ENCODE measurements at regions not wholly inside any gene's neighbourhood (a gene's known extent, or its start where the extent isn't known, plus 50 kb on each side); places are given as distances from the start of the nearest gene placed in this dataset.

GRCh38 chr10:113458944-113459343 is 93.9 kb upstream of the HABP2 start:
- Mint-ChIP-seq H3K27me3 (ENCODE audit: insufficient read depth) (peaks cover 13% of the 10 kb centered on the region), H3K4me3 (no peak overlapping the region), H3K4me1 (peaks cover 20% of the 10 kb centered on the region), H3K36me3 (ENCODE audit: low read depth) (no peaks in the 10 kb centered on the region), H3K9me3 (peaks cover 8% of the 10 kb centered on the region), H3K27ac (no peak overlapping the region)
- H3K9me3 ChIP-seq (ENCODE audit: control insufficient read depth, low read length) = peaks cover 13% of the 10 kb centered on the region
- no peaks in the 10 kb centered on the region for H3K36me3 ChIP-seq (ENCODE audit: control insufficient read depth, insufficient read depth, low read length)
- peaks cover 6% of the 10 kb centered on the region for H3K4me1 ChIP-seq (ENCODE audit: control insufficient read depth, insufficient read depth, low read length)
- H3K4me3 ChIP-seq (ENCODE audit: low read length) = no peak overlapping the region
- no peaks in the 10 kb centered on the region for H3K27me3 ChIP-seq (ENCODE audit: control insufficient read depth, insufficient read depth, low read length, poor library complexity, severe bottlenecking)
- DNase-seq = no peak
- WGBS, 2 experiments (ENCODE audit: insufficient coverage in 1 of 2, insufficient read length in 1 of 2) = 89% methylated on average over 4 to 5 of the region's 5 CpGs
- no peak overlapping the region for H3K9ac ChIP-seq (ENCODE audit: extremely low read depth, low read length, poor library complexity, severe bottlenecking)
- no peak overlapping the region for H3K27ac ChIP-seq (ENCODE audit: low read depth, low read length)
- TF ChIP-seq CTCF (conservative IDR thresholded peaks at IDR 0.05) = no peak

- Mint-ChIP-seq H3K4me3 (no peak overlapping the region), H3K27me3 (ENCODE audit: insufficient read depth) (peaks cover 13% of the 10 kb centered on the region), H3K4me1 (peaks cover 20% of the 10 kb centered on the region), H3K27ac (no peak overlapping the region), H3K9me3 (peaks cover 8% of the 10 kb centered on the region), H3K36me3 (ENCODE audit: low read depth) (no peaks in the 10 kb centered on the region)
- peaks cover 13% of the 10 kb centered on the region for H3K9me3 ChIP-seq (ENCODE audit: control insufficient read depth, low read length)
- no peak overlapping the region for H3K9ac ChIP-seq (ENCODE audit: extremely low read depth, low read length, poor library complexity, severe bottlenecking)
- 72 to 79% methylated on average over 6 to 8 of the region's 8 CpGs for WGBS, 2 experiments (ENCODE audit: insufficient coverage in 1 of 2, insufficient read length in 1 of 2)
- no peak overlapping the region for H3K4me3 ChIP-seq (ENCODE audit: low read length)
- TF ChIP-seq CTCF (conservative IDR thresholded peaks at IDR 0.05) = peak; percentile 53
- peaks cover 4% of the 10 kb centered on the region for H3K4me1 ChIP-seq (ENCODE audit: control insufficient read depth, insufficient read depth, low read length)
- no peaks in the 10 kb centered on the region for H3K27me3 ChIP-seq (ENCODE audit: control insufficient read depth, insufficient read depth, low read length, poor library complexity, severe bottlenecking)
- no peak overlapping the region for H3K27ac ChIP-seq (ENCODE audit: low read depth, low read length)
- no peak for DNase-seq
- no peaks in the 10 kb centered on the region for H3K36me3 ChIP-seq (ENCODE audit: control insufficient read depth, insufficient read depth, low read length)
Observed at GRCh38 chr10:113459626-113460280, 93.1 kb upstream of the HABP2 start.

- Histone ChIP-seq H3K4me1 (ENCODE audit: control insufficient read depth, insufficient read depth, low read length) (peaks cover 3% of the 10 kb centered on the region), H3K36me3 (ENCODE audit: control insufficient read depth, insufficient read depth, low read length) (no peaks in the 10 kb centered on the region), H3K27me3 (ENCODE audit: control insufficient read depth, insufficient read depth, low read length, poor library complexity, severe bottlenecking) (no peaks in the 10 kb centered on the region), H3K9me3 (ENCODE audit: control insufficient read depth, low read length) (peaks cover 2% of the 10 kb centered on the region), H3K27ac (ENCODE audit: low read depth, low read length) (no peak overlapping the region), H3K4me3 (ENCODE audit: low read length) (no peak overlapping the region), H3K9ac (ENCODE audit: extremely low read depth, low read length, poor library complexity, severe bottlenecking) (no peak overlapping the region)
- no peaks in the 10 kb centered on the region for H3K9me3 Mint-ChIP-seq
- peaks cover 18% of the 10 kb centered on the region for H3K4me1 Mint-ChIP-seq
- no peaks in the 10 kb centered on the region for H3K36me3 Mint-ChIP-seq (ENCODE audit: low read depth)
- no peak for DNase-seq
- H3K4me3 Mint-ChIP-seq = no peak overlapping the region
- H3K27ac Mint-ChIP-seq = no peak overlapping the region
- WGBS, 2 experiments (ENCODE audit: insufficient coverage in 1 of 2, insufficient read length in 1 of 2) = no CpG with 5 or more reads among the region's 1 CpG
- no peak for TF ChIP-seq CTCF (conservative IDR thresholded peaks at IDR 0.05)
- H3K27me3 Mint-ChIP-seq (ENCODE audit: insufficient read depth) = peaks cover 5% of the 10 kb centered on the region
Observed at GRCh38 chr10:113463083-113463482, 89.8 kb upstream of the HABP2 start.
